Subcutaneous abdominal adipose tissue (tissue), 5 donors: ENCODE measurements at regions not wholly inside any gene's neighbourhood (a gene's known extent, or its start where the extent isn't known, plus 50 kb on each side); places are given as distances from the start of the nearest gene placed in this dataset.
A peak's percentile ranks its signal among the peaks of the same experiment; 100 is the strongest.

Source experiments
- H3K27ac ChIP-seq: one replicate; pipeline ENCODE4 v1.7.0; 2013; ENCODE audit warnings: low read depth, mild to moderate bottlenecking, inconsistent platforms, low read length, moderate library complexity
- H3K27me3 ChIP-seq, 5 donors: one replicate each; pipeline ENCODE4 v1.7.0; 2013; ENCODE audit warnings: low read length in 5 of 5, inconsistent platforms in 1 of 5; ENCODE audit not compliant: control insufficient read depth in 5 of 5, insufficient read depth in 4 of 5
- H3K36me3 ChIP-seq, 5 donors: one replicate each; pipeline ENCODE4 v1.7.0; 2013; ENCODE audit warnings: low read length in 5 of 5; ENCODE audit not compliant: control insufficient read depth in 5 of 5, insufficient read depth in 5 of 5
- H3K4me1 ChIP-seq, 5 donors: one replicate each; pipeline ENCODE4 v1.7.0; 2013; ENCODE audit warnings: low read length in 5 of 5, mild to moderate bottlenecking in 3 of 5, moderate library complexity in 1 of 5; ENCODE audit not compliant: control insufficient read depth in 5 of 5, insufficient read depth in 5 of 5
- H3K4me3 ChIP-seq, 5 donors: one replicate each; pipeline ENCODE4 v1.7.0; 2013; ENCODE audit warnings: low read length in 5 of 5, low read depth in 1 of 5
- H3K9ac ChIP-seq, 5 donors: one replicate each; pipeline ENCODE4 v1.7.0; 2013; ENCODE audit warnings: low read length in 5 of 5, mild to moderate bottlenecking in 4 of 5, moderate library complexity in 3 of 5
- H3K9me3 ChIP-seq, 5 donors: one replicate each; pipeline ENCODE4 v1.7.0; 2013; ENCODE audit warnings: low read length in 5 of 5; ENCODE audit not compliant: control insufficient read depth in 5 of 5
- donor health status: healthy.
- donor health status: healthy.
- donor health status: healthy.
- donor health status: healthy.
- donor health status: healthy.

DNA sequence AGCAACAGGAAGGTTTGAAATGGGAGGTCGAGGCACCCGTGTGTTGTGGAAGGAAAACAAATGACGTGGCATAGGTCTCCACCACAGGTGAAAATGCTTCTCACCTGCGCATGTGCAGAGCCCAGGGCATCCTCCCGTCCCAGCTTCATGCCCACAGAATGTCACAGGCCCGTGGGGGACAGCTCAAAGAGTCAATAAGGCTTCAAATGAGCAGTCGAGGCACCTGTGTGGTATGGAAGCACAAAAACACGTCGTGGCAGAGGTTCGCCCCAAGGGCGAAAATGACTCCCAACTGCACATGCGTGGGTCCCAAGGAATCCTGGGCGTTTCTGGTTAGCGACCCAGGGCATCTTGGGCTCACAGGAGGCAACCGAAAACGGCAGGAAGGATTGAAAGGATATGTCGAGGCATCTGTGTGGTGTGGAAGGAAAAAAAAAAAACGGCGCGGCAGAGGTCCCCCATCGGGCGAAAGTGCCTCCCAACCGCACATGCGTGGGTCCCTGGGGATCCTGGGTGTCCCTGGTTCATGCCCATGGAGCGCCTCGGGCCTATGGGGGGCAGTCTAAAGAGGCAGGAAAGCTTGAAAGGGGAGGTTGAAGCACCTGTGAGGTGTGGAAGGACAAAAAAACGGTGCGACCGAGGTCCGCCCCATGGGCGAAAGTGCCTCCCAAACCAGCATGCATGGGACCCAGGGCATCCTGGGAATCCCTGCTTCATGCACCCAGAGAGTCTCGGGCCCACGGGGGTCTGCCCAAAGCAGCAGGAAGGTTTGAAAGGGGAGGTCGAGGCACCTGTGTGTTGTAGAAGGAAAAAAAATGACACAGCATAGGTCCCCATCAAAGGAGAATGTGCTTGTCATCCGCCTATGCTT lies 578.5 kb downstream of the ALG10 start:
- H3K27me3 ChIP-seq: no peaks in the 10 kb centered on the region
- no peak overlapping the region for H3K9ac ChIP-seq
- no peak overlapping the region for H3K27ac ChIP-seq
- H3K36me3 ChIP-seq: no peaks in the 10 kb centered on the region
- peak overlapping the region in 2 of 5 donors; percentile 2 to 10 for H3K4me3 ChIP-seq
- peaks cover 0 to 1% (median 0%) of the 10 kb centered on the region in 5 donors for H3K4me1 ChIP-seq
- peaks cover 2 to 99% (median 96%) of the 10 kb centered on the region in 5 donors for H3K9me3 ChIP-seq

GRCh38 chr12:34601689-34602088 lies 579.4 kb downstream of the ALG10 start:
- peaks cover 2 to 99% (median 95%) of the 10 kb centered on the region in 5 donors for H3K9me3 ChIP-seq
- no peaks in the 10 kb centered on the region for H3K27me3 ChIP-seq
- peaks cover 0 to 1% (median 0%) of the 10 kb centered on the region in 5 donors for H3K4me1 ChIP-seq
- H3K9ac ChIP-seq: no peak overlapping the region
- H3K4me3 ChIP-seq: peak overlapping the region in 1 of 5 donors; percentile 10
- H3K27ac ChIP-seq: no peak overlapping the region
- no peaks in the 10 kb centered on the region for H3K36me3 ChIP-seq

DNA sequence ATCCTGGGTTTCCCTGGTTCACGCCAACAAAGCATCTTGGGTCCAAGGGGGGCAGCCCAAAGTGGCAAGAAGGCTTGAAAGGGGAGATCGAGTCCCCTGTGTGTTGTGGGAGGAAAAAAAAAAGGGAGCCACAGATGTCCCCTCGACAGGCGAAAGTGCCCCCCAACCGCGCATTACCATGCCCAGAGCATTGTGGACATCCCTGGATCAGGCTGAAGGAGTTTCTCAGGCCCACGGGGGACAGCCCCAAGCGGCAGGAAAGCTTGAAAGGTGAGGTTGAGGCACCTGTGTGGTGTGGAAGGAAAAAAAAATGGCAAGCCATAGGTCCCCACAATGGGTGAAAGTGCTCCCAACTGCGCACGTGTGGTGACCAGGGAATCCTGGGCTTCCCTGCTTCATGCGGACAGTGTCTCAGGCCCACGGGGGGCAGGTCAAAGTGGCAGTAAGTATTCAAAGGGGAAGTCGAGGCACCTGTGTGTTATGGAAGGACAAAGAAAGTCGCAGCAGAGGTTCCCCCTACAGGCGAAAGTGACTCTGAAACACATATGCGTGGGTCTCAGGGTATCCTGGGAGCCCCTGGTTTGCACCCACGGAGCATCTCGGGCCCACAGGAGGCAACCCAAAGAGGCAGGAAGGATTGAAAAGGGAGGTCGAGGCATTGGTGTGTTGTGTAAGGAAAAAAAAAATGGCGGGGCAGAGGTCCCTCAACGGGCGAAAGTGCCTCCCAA lies 580.1 kb downstream of the ALG10 start:
- Histone ChIP-seq H3K27me3 (no peaks in the 10 kb centered on the region), H3K27ac (no peak overlapping the region), H3K9me3 (peaks cover 7 to 99% (median 98%) of the 10 kb centered on the region in 5 donors), H3K36me3 (no peaks in the 10 kb centered on the region), H3K9ac (no peak overlapping the region), H3K4me3 (peak overlapping the region in 3 of 5 donors; percentile 2 to 38 (median 3)), H3K4me1 (peaks cover 0 to 1% (median 0%) of the 10 kb centered on the region in 5 donors)

- no peak overlapping the region for H3K27ac ChIP-seq
- peaks cover 11 to 95% (median 95%) of the 10 kb centered on the region in 5 donors for H3K9me3 ChIP-seq
- peak overlapping the region in 4 of 5 donors; percentile 2 to 27 (median 14) for H3K4me3 ChIP-seq
- H3K9ac ChIP-seq: no peak overlapping the region
- H3K4me1 ChIP-seq: peaks cover 0 to 1% (median 0%) of the 10 kb centered on the region in 5 donors
- H3K36me3 ChIP-seq: no peaks in the 10 kb centered on the region
- H3K27me3 ChIP-seq: no peaks in the 10 kb centered on the region
Observed at GRCh38 chr12:34603382-34604035, 581.2 kb downstream of the ALG10 start.

- H3K4me3 ChIP-seq: peak overlapping the region in 2 of 5 donors; percentile 4 to 27
- no peak overlapping the region for H3K27ac ChIP-seq
- H3K4me1 ChIP-seq: no peaks in the 10 kb centered on the region
- H3K9ac ChIP-seq: no peak overlapping the region
- H3K36me3 ChIP-seq: no peaks in the 10 kb centered on the region
- H3K27me3 ChIP-seq: no peaks in the 10 kb centered on the region
- peaks cover 11 to 88% (median 88%) of the 10 kb centered on the region in 5 donors for H3K9me3 ChIP-seq
Observed at GRCh38 chr12:34604227-34604626, 581.9 kb downstream of the ALG10 start.

DNA sequence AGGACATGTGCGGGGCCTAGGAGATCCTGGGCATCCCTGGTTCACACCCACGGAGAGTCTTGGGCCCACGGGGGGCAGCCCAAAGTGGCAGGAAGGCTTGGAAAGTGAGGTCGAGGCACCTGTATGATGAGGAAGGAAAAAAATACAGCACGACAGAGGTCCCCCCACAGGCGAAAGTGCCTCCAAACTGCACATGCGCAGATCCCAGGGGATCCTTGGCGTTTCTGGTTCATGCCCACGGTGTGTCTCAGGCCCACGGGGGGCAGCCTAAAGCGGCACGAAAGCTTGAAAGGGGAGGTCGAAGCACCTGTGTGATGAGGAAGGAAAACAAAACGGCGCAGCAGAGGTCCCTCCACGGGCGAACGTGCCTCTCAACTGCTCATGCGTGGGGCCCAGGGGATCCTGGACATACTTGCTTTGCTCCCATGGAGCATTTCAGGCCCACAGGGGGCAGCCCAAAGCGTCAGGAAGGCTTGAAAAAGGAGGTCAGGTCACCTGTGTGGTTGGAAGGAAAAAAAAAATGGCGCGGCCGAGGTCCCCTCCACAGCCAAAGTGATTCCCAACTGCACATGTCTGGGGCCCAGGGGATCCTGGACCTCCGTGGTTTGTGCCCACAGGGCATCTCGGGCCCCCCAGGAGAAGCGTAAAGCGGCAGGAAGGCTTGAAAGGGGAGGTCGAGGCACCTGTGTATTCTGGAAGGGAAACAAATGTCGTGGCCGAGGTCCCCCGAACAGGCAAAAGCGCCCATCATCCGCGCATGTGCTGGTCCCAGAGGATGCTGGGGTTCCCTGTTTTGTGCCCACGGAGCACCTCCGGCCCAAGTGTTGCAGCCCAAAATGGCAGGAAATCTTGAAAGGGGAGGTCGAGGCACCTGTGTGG lies 582.6 kb downstream of the ALG10 start:
- Histone ChIP-seq H3K9ac (no peak overlapping the region), H3K27ac (no peak overlapping the region), H3K4me3 (peak overlapping the region in 2 of 5 donors; percentile 27 to 30), H3K27me3 (no peaks in the 10 kb centered on the region), H3K9me3 (peaks cover 11 to 83% (median 81%) of the 10 kb centered on the region in 5 donors), H3K4me1 (no peaks in the 10 kb centered on the region), H3K36me3 (no peaks in the 10 kb centered on the region)

- Histone ChIP-seq H3K9me3 (peaks cover 11 to 80% (median 75%) of the 10 kb centered on the region in 5 donors), H3K27ac (no peak overlapping the region), H3K4me1 (no peaks in the 10 kb centered on the region), H3K4me3 (peak overlapping the region in 3 of 5 donors; percentile 27 to 30 (median 29)), H3K9ac (no peak overlapping the region), H3K27me3 (no peaks in the 10 kb centered on the region), H3K36me3 (no peaks in the 10 kb centered on the region)
Observed at GRCh38 chr12:34605510-34605887, 583.2 kb downstream of the ALG10 start.

- Histone ChIP-seq H3K4me3 (peak overlapping the region in 3 of 5 donors; percentile 29 to 38 (median 30)), H3K4me1 (no peaks in the 10 kb centered on the region), H3K36me3 (no peaks in the 10 kb centered on the region), H3K9ac (no peak overlapping the region), H3K27me3 (no peaks in the 10 kb centered on the region), H3K27ac (no peak overlapping the region), H3K9me3 (peaks cover 11 to 73% (median 68%) of the 10 kb centered on the region in 5 donors)
Observed at GRCh38 chr12:34605955-34606748, 583.9 kb downstream of the ALG10 start.
